SK-N-SH treated with all-trans-retinoic acid at 6 μM for 48 hours (cell line): ENCODE measurements at regions not wholly inside any gene's neighbourhood (a gene's known extent, or its start where the extent isn't known, plus 50 kb on each side); places are given as distances from the start of the nearest gene placed in this dataset.

ENCODE experiments used
- ATAC-seq: fragments of 200-7000 bp; cut with Tn5 transposase; 3 replicates; pipeline ENCODE4 v1.9.1; 2020; ENCODE audit warnings: mild to moderate bottlenecking, moderate library complexity
- ARNTL ChIP-seq: fragments of 450-650 bp; formaldehyde crosslinking; IDR thresholded peaks from 2 replicates; pipeline ENCODE4 v1.5.0; 2020; ENCODE audit warnings: low read depth, mild to moderate bottlenecking, moderate library complexity, borderline replicate concordance
- BACH2 ChIP-seq: fragments of 250-450 bp; sonication (Bioruptor Pico); IDR thresholded peaks from 2 replicates; pipeline ENCODE4 v1.9.0; 2021; ENCODE audit warnings: mild to moderate bottlenecking, borderline replicate concordance
- CSDC2 ChIP-seq: fragments of 250-450 bp; sonication (Bioruptor Pico); IDR thresholded peaks from 2 replicates; pipeline ENCODE4 v1.5.0; 2020; ENCODE audit warnings: mild to moderate bottlenecking, moderate library complexity
- ESRRG ChIP-seq: fragments of 250-450 bp; sonication (Bioruptor Pico); IDR thresholded peaks from 2 replicates; pipeline ENCODE4 v1.6.1; 2021; ENCODE audit warnings: mild to moderate bottlenecking
- GLIS3 ChIP-seq: fragments of 250-450 bp; sonication (Bioruptor Pico); IDR thresholded peaks from 2 replicates; pipeline ENCODE4 v1.5.0; 2020; ENCODE audit warnings: mild to moderate bottlenecking, moderate library complexity
- ISL1 ChIP-seq: fragments of 250-450 bp; sonication (Bioruptor Pico); IDR thresholded peaks from 2 replicates; pipeline ENCODE4 v2.1.2; 2022; ENCODE audit warnings: mild to moderate bottlenecking, moderate library complexity
- OSR1 ChIP-seq: fragments of 250-450 bp; sonication (Bioruptor Pico); IDR thresholded peaks from 2 replicates; pipeline ENCODE4 v1.8.0; 2022; ENCODE audit warnings: moderate library complexity, mild to moderate bottlenecking, inconsistent platforms
- PATZ1 ChIP-seq: fragments of 250-450 bp; sonication (Bioruptor Pico); IDR thresholded peaks from 2 replicates; pipeline ENCODE4 v1.8.0; 2020; ENCODE audit warnings: mild to moderate bottlenecking, moderate library complexity, borderline replicate concordance
- POU6F1 ChIP-seq: fragments of 250-450 bp; sonication (Bioruptor Pico); IDR thresholded peaks from 2 replicates; pipeline ENCODE4 v1.8.0; 2021; ENCODE audit warnings: low read depth, mild to moderate bottlenecking, moderate library complexity, borderline replicate concordance
- PPARA ChIP-seq: fragments of 250-450 bp; sonication (Bioruptor Pico); IDR thresholded peaks from 2 replicates; pipeline ENCODE4 v1.5.0; 2020; ENCODE audit warnings: mild to moderate bottlenecking, borderline replicate concordance
- RARB ChIP-seq: fragments of 250-450 bp; sonication (Bioruptor Pico); IDR thresholded peaks from 2 replicates; pipeline ENCODE4 v1.8.0; 2021; ENCODE audit warnings: mild to moderate bottlenecking, moderate library complexity
- SNAI2 ChIP-seq: fragments of 250-450 bp; sonication (Bioruptor Pico); IDR thresholded peaks from 2 replicates; pipeline ENCODE4 v1.5.0; 2020; ENCODE audit warnings: mild to moderate bottlenecking, moderate library complexity
- TCF4 ChIP-seq: fragments of 250-450 bp; sonication (Bioruptor Pico); IDR thresholded peaks from 2 replicates; pipeline ENCODE4 v1.8.0; 2021; ENCODE audit warnings: mild to moderate bottlenecking, moderate library complexity, borderline replicate concordance
- TOX ChIP-seq: fragments of 250-450 bp; sonication (Bioruptor Pico); IDR thresholded peaks from 2 replicates; pipeline ENCODE4 v1.8.0; 2021; ENCODE audit warnings: mild to moderate bottlenecking, moderate library complexity, borderline replicate concordance
- TSHZ2 ChIP-seq: fragments of 250-450 bp; sonication (Bioruptor Pico); IDR thresholded peaks from 2 replicates; pipeline ENCODE4 v1.5.0; 2020; ENCODE audit warnings: mild to moderate bottlenecking, moderate library complexity
- ZC3H10 ChIP-seq: fragments of 250-450 bp; sonication (Bioruptor Pico); IDR thresholded peaks from 2 replicates; pipeline ENCODE4 v1.5.1; 2021; ENCODE audit warnings: mild to moderate bottlenecking, moderate library complexity
- ZFP3 ChIP-seq: fragments of 250-450 bp; sonication (Bioruptor Pico); IDR thresholded peaks from 2 replicates; pipeline ENCODE4 v1.5.0; 2020; ENCODE audit warnings: mild to moderate bottlenecking, moderate library complexity
- ZFP30 ChIP-seq: fragments of 450-650 bp; formaldehyde crosslinking; IDR thresholded peaks from 2 replicates; pipeline ENCODE4 v1.5.0; 2022; ENCODE audit warnings: mild to moderate bottlenecking, moderate library complexity
- ZNF565 ChIP-seq: fragments of 450-650 bp; formaldehyde crosslinking; conservative IDR thresholded peaks from 2 replicates; pipeline ENCODE4 v1.5.0; 2020; ENCODE audit warnings: low read depth, mild to moderate bottlenecking, moderate library complexity
- ZNF70 ChIP-seq: fragments of 450-650 bp; formaldehyde crosslinking; IDR thresholded peaks from 2 replicates; pipeline ENCODE4 v1.5.0; 2020; ENCODE audit warnings: mild to moderate bottlenecking, moderate library complexity
- ZNF8 ChIP-seq: fragments of 450-650 bp; formaldehyde crosslinking; IDR thresholded peaks from 2 replicates; pipeline ENCODE4 v1.5.0; 2020; ENCODE audit warnings: mild to moderate bottlenecking, moderate library complexity
- TF ChIP-seq, protein P1 (sequence below): fragments of 250-450 bp; sonication (Bioruptor Pico); IDR thresholded peaks from 2 replicates; pipeline ENCODE4 v1.5.1; 2021; ENCODE audit warnings: mild to moderate bottlenecking, moderate library complexity

DNA sequence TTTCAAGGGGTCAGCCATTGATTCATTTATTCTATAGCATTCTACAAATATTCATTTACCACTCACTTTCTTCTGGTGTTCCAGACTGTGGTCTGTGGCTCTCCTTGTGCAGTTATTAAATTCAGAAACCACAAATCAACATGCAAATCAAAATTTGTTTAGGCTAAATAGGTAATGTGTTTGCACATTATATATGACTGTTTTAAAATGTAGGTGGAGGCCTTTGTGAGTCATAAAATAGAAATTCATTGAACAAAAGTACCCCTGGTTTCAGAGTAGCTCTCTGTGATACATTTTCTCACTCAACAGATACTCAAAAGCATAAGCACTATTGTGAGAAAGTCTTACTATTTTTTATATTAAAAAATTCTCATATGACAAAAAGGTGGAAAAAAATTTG, 385.5 kb upstream of the TSHZ2 start (continued):
- no peak for TF ChIP-seq SNAI2
- TF ChIP-seq, all 23 proteins: peak for 0

GRCh38 chr20:52585333-52585732, 386.8 kb upstream of the TSHZ2 start:
- ATAC-seq = no peak
- TF ChIP-seq POU6F1 (CRISPR knock-in tag) (no peak), ZFP3 (CRISPR knock-in tag) (no peak), ESRRG (CRISPR knock-in tag) (no peak), OSR1 (no peak), ZC3H10 (CRISPR knock-in tag) (no peak), RARB (no peak), CSDC2 (CRISPR knock-in tag) (no peak), BACH2 (CRISPR knock-in tag) (no peak), GLIS3 (CRISPR knock-in tag) (no peak), TSHZ2 (CRISPR knock-in tag) (no peak), PPARA (CRISPR knock-in tag) (no peak), ZNF8 (CRISPR knock-in tag) (no peak), TCF4 (CRISPR knock-in tag) (no peak), ZNF70 (CRISPR knock-in tag) (no peak), PATZ1 (CRISPR knock-in tag) (no peak), TOX (no peak), ZFP30 (no peak), ARNTL (CRISPR knock-in tag) (no peak)

GRCh38 chr20:52578559-52578958, 387.0 kb upstream of the ZFP64 start:
- no peak for ATAC-seq
- no peak for TF ChIP-seq GLIS3 (CRISPR knock-in tag)
- TF ChIP-seq ZNF565 = no peak
- no peak for TF ChIP-seq ZNF70 (CRISPR knock-in tag)
- no peak for TF ChIP-seq ZFP3 (CRISPR knock-in tag)
- no peak for TF ChIP-seq ESRRG (CRISPR knock-in tag)
- TF ChIP-seq BACH2 (CRISPR knock-in tag) = no peak
- TF ChIP-seq RARB = no peak
- TF ChIP-seq ARNTL (CRISPR knock-in tag) = no peak
- TF ChIP-seq CSDC2 (CRISPR knock-in tag) = no peak
- TF ChIP-seq TOX = no peak
- TF ChIP-seq ZNF8 (CRISPR knock-in tag) = no peak

- TF ChIP-seq ZNF8 (CRISPR knock-in tag) (no peak), ISL1 (CRISPR knock-in tag) (no peak), RARB (no peak), ARNTL (CRISPR knock-in tag) (no peak), BACH2 (CRISPR knock-in tag) (no peak), PPARA (CRISPR knock-in tag) (no peak)
- no peak for ATAC-seq
Measured at GRCh38 chr20:52577696-52578095, 386.1 kb upstream of the ZFP64 start.

- ATAC-seq = no peak
Measured at GRCh38 chr20:52572687-52573086, 381.1 kb upstream of the ZFP64 start.

More at GRCh38 chr20:52572687-52573086, 381.1 kb upstream of the ZFP64 start:
- TF ChIP-seq ZNF8 (CRISPR knock-in tag) (no peak), ZFP30 (no peak), ISL1 (CRISPR knock-in tag) (no peak), ZNF565 (no peak), RARB (no peak), ESRRG (CRISPR knock-in tag) (no peak), ZNF70 (CRISPR knock-in tag) (no peak)
- TF ChIP-seq, protein P1, sequence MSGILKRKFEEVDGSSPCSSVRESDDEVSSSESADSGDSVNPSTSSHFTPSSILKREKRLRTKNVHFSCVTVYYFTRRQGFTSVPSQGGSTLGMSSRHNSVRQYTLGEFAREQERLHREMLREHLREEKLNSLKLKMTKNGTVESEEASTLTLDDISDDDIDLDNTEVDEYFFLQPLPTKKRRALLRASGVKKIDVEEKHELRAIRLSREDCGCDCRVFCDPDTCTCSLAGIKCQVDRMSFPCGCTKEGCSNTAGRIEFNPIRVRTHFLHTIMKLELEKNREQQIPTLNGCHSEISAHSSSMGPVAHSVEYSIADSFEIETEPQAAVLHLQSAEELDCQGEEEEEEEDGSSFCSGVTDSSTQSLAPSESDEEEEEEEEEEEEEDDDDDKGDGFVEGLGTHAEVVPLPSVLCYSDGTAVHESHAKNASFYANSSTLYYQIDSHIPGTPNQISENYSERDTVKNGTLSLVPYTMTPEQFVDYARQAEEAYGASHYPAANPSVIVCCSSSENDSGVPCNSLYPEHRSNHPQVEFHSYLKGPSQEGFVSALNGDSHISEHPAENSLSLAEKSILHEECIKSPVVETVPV (CRISPR knock-in tag) = no peak
